WTC11 (cell line): ENCODE measurements at regions not wholly inside any gene's neighbourhood (a gene's known extent, or its start where the extent isn't known, plus 50 kb on each side); places are given as distances from the start of the nearest gene placed in this dataset.

Source experiments
- CREB1 ChIP-seq: sonication (generic); formaldehyde crosslinking; IDR thresholded peaks from 2 replicates; pipeline ENCODE4 v1.8.0; 2023; ENCODE audit warnings: mild to moderate bottlenecking, missing genetic modification reagents
- CTCF ChIP-seq: fragments of 200-600 bp; IDR thresholded peaks from 2 replicates; pipeline ENCODE4 v1.8.0; 2022; ENCODE audit warnings: antibody characterized with exemption
- E2F5 ChIP-seq: sonication (generic); formaldehyde crosslinking; IDR thresholded peaks from 2 replicates; pipeline ENCODE4 v1.8.1; 2022; ENCODE audit warnings: mild to moderate bottlenecking, moderate library complexity, missing genetic modification reagents
- ELF4 ChIP-seq: sonication (generic); formaldehyde crosslinking; IDR thresholded peaks from 2 replicates; pipeline ENCODE4 v1.8.1; 2022; ENCODE audit warnings: low read depth, mild to moderate bottlenecking, moderate library complexity, missing genetic modification reagents
- FOXP4 ChIP-seq: sonication (generic); formaldehyde crosslinking; IDR thresholded peaks from 2 replicates; pipeline ENCODE4 v1.8.0; 2022; ENCODE audit warnings: mild to moderate bottlenecking, missing genetic modification reagents
- ZNF121 ChIP-seq: sonication (generic); formaldehyde crosslinking; IDR thresholded peaks from 2 replicates; pipeline ENCODE4 v1.8.0; 2023; ENCODE audit warnings: missing genetic modification reagents

- TF ChIP-seq ELF4 (no peak), CREB1 (CRISPR knock-in tag) (no peak), ZNF121 (no peak), CTCF (no peak), FOXP4 (no peak), E2F5 (CRISPR knock-in tag) (no peak)
These were observed 1669.6 kb upstream of the CELF4 start for GRCh38 chr18:39235118-39235719.
